ENCODE measurements at regions not wholly inside any gene's neighbourhood (a gene's known extent, or its start where the extent isn't known, plus 50 kb on each side); places are given as distances from the start of the nearest gene placed in this dataset.

- no peak for TF ChIP-seq CTCF (IDR thresholded peaks at IDR 0.05)
- no peak for TF ChIP-seq EZH2 (IDR thresholded peaks at IDR 0.05; ENCODE audit: borderline replicate concordance, insufficient read depth, low read depth, low read length, poor library complexity, severe bottlenecking)
These were observed 257.9 kb downstream of the PDCD6IP start for GRCh38 chr3:34056181-34056910.
